Right atrium auricular region (tissue), 2 donors: ENCODE measurements at regions not wholly inside any gene's neighbourhood (a gene's known extent, or its start where the extent isn't known, plus 50 kb on each side); places are given as distances from the start of the nearest gene placed in this dataset.

ENCODE experiments used
- DNase-seq: peaks from one replicate; pipeline ENCODE4 v3.0.0-alpha.2; 2019; ENCODE audit warnings: low spot score
- H3K27ac ChIP-seq, 2 donors: fragments of 200-600 bp; sonication (generic); 1 replicate in 1 of 2; 2 replicates in 1 of 2; pipeline ENCODE4 v1.5.1; 2016 to 2019
- H3K27me3 ChIP-seq, 2 donors: fragments of 200-600 bp; sonication (generic); one replicate each; pipeline versions ENCODE4 v1.5.1 to v1.6.0; 2017 to 2019
- H3K36me3 ChIP-seq: fragments of 200-600 bp; sonication (generic); one replicate; pipeline ENCODE4 v1.5.1; 2016
- H3K4me1 ChIP-seq, 2 donors: fragments of 200-600 bp; sonication (generic); one replicate each; pipeline versions ENCODE4 v1.5.1 to v1.6.0; 2017 to 2019
- H3K4me3 ChIP-seq, 2 donors: fragments of 200-600 bp; sonication (generic); 1 replicate in 1 of 2; 2 replicates in 1 of 2; pipeline ENCODE4 v1.5.1; 2017 to 2019; ENCODE audit warnings: mild to moderate bottlenecking in 1 of 2, moderate library complexity in 1 of 2
- H3K9me3 ChIP-seq, 2 donors: fragments of 200-600 bp; sonication (generic); one replicate each; pipeline ENCODE4 v1.5.1; 2019
- TF ChIP-seq, protein P1 (sequence below), 2 donors: fragments of 200-600 bp; sonication (generic); IDR thresholded peaks; one replicate each; pipeline ENCODE4 v1.5.1; 2019; ENCODE audit warnings: antibody characterized with exemption in 2 of 2

DNA sequence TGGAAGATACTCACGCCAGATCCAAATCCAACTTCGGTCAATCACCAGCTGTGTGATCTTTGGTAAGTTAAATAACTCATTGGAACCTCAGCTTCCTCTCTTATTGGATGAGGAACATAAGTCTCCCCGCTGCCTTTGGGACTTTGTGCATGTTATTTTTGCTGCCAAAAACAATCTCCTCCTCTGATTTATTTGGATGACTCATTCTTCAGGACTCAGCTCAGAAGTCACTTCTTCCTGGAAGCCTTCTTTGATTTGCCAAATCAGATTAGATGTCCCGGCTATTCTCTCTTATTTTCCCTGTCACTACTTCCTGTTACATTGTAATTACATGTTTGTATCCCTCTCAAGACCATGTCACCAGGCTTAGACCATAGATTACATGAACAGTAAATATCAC, 138.0 kb upstream of the BOD1L1 start:
- Histone ChIP-seq H3K4me3 (no peak overlapping the region), H3K9me3 (no peaks in the 10 kb centered on the region), H3K4me1 (no peaks in the 10 kb centered on the region), H3K36me3 (no peaks in the 10 kb centered on the region), H3K27ac (no peak overlapping the region), H3K27me3 (no peaks in the 10 kb centered on the region)
- no peak for DNase-seq
- TF ChIP-seq, protein P1, sequence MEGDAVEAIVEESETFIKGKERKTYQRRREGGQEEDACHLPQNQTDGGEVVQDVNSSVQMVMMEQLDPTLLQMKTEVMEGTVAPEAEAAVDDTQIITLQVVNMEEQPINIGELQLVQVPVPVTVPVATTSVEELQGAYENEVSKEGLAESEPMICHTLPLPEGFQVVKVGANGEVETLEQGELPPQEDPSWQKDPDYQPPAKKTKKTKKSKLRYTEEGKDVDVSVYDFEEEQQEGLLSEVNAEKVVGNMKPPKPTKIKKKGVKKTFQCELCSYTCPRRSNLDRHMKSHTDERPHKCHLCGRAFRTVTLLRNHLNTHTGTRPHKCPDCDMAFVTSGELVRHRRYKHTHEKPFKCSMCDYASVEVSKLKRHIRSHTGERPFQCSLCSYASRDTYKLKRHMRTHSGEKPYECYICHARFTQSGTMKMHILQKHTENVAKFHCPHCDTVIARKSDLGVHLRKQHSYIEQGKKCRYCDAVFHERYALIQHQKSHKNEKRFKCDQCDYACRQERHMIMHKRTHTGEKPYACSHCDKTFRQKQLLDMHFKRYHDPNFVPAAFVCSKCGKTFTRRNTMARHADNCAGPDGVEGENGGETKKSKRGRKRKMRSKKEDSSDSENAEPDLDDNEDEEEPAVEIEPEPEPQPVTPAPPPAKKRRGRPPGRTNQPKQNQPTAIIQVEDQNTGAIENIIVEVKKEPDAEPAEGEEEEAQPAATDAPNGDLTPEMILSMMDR (IDR thresholded peaks at IDR 0.05) = no peak

DNA sequence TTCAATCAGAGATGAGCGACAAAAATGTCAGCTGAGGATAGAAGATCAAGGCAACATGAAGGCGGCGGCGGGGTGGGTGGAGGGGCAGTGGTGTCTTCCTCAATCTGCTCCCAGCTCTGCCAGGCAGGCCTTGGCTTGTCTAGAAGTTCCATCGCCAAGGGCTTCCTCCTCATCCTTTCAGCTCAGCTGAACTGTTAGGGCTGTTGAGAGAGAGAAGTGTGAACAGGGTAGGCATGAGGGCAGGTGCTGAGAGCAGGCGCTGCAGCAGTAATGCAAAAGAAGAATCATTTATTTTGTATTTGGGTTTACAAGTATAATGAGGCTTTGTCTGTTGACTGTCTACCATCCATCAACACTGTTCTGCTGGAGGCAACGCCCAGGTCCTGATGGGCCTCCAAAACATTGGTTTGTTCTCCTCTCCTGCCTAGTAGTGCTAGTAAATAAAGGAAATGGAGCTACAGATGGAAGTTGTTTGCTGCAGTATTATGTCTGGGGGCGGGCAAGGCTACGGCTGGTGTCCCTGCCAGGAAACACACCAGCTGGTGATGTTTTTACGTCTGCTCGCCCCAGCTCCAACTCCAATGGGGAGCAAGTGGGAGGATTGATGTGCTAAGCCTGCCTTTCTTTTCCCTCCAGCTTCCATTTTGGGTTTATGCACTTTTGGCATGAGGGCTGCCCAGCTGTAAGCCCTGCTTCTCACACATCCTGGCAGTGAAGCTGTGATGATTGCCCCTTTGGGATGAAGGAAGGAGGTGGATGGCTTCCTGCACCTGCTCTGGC, 139.4 kb upstream of the BOD1L1 start:
- Histone ChIP-seq H3K27ac (no peak overlapping the region), H3K9me3 (peaks cover 0 to 14% of the 10 kb centered on the region in 2 donors), H3K27me3 (no peaks in the 10 kb centered on the region), H3K36me3 (no peaks in the 10 kb centered on the region), H3K4me1 (no peaks in the 10 kb centered on the region), H3K4me3 (no peak overlapping the region)
- no peak for DNase-seq
- TF ChIP-seq, protein P1 (IDR thresholded peaks at IDR 0.05) = no peak

DNA sequence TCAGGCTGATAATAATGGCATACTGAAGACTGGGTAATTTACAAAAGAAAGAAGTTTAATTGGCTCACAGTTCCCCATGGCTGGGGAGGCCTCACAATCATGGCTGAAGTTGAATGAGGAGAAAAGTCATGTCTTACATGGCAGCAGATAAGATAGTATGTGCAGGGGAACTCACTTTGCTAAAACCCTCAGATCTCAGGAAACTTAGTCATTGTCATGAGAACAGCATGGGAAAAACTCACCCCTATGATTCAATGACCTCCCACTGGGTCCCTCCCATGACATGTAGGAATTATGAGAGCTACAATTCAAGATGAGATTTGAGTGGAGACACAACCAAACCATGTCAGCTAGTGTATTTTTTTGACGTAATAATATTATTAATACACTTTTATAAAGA, 149.8 kb upstream of the BOD1L1 start:
- DNase-seq = no peak
- TF ChIP-seq, protein P1 (IDR thresholded peaks at IDR 0.05) = no peak
- Histone ChIP-seq H3K9me3 (no peaks in the 10 kb centered on the region), H3K27ac (no peak overlapping the region), H3K27me3 (no peaks in the 10 kb centered on the region), H3K4me1 (no peaks in the 10 kb centered on the region), H3K36me3 (no peaks in the 10 kb centered on the region), H3K4me3 (no peak overlapping the region)

DNA sequence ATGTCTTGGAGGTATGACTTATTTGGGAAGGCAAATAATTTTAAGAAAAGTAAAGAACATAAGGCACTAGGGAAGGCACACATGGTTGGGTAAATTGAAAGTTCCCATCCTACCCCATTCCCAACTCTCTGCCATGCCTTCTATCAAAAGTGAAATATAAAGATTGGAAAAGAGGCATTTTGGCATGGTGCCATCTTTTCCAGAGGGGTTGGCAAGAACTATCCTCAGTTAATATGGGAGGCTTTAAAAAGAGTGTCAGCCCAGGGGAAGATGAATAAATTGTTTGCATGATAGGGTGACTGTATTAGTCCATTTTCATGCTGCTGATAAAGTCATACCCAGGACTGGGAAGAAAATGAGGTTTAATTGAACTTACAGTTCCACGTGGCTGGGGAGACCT, 150.8 kb upstream of the BOD1L1 start:
- Histone ChIP-seq H3K4me3 (no peak overlapping the region), H3K36me3 (no peaks in the 10 kb centered on the region), H3K27me3 (no peaks in the 10 kb centered on the region), H3K4me1 (no peaks in the 10 kb centered on the region), H3K27ac (no peak overlapping the region), H3K9me3 (no peaks in the 10 kb centered on the region)
- DNase-seq = no peak
- TF ChIP-seq, protein P1 (IDR thresholded peaks at IDR 0.05) = no peak

DNA sequence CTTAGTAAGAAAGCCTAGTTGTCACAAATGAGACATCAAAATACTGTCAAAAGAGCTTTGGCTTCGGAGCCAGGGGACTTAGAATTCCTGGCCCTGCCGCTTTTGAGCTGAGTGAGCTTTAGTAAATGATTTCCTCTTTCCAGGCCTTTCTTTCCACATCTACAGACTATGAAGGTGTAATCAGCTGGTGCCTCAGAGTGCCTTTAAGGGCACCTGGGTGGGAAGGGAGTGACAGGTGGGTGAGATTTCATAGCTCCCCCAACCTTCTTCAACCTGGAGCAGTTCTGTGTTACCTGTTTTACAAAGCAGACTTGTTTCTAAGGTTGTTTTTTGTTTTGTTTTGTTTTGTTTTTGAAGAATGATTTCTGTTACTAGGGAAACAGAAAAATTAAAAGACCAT, 154.7 kb upstream of the BOD1L1 start:
- H3K4me3 ChIP-seq = no peak overlapping the region
- no peaks in the 10 kb centered on the region for H3K36me3 ChIP-seq
- no peak for DNase-seq
- no peaks in the 10 kb centered on the region for H3K9me3 ChIP-seq
- no peaks in the 10 kb centered on the region for H3K4me1 ChIP-seq
- no peak overlapping the region for H3K27ac ChIP-seq
- H3K27me3 ChIP-seq = no peaks in the 10 kb centered on the region
- TF ChIP-seq, protein P1 (IDR thresholded peaks at IDR 0.05) = no peak
